ENCODE measurements at regions not wholly inside any gene's neighbourhood (a gene's known extent, or its start where the extent isn't known, plus 50 kb on each side); places are given as distances from the start of the nearest gene placed in this dataset.
"Not testable (repeated sequence)": the region's sequence is repeated elsewhere in the genome, so short reads cannot be mapped to it uniquely, and the experiment has no call there.

GRCh38 chr3:90076136-90076535 lies 968.7 kb downstream of the EPHA3 start:
- Histone ChIP-seq H3K9ac (ENCODE audit: insufficient read length, low read depth) (no peak overlapping the region), H3K9me3 (ENCODE audit: insufficient read depth, low read length) (no peaks in the 10 kb centered on the region; the same call in 1 of the 2 replicates)

GRCh38 chr3:90080988-90081387 lies 973.6 kb downstream of the EPHA3 start:
- TF ChIP-seq ZNF274 (IDR thresholded peaks at IDR 0.05; ENCODE audit: low read depth, low read length) (no peak), SUZ12 (IDR thresholded peaks at IDR 0.05; ENCODE audit: extremely low read depth, insufficient read depth, insufficient read length) (no peak), YY1 (IDR thresholded peaks at IDR 0.05; ENCODE audit: insufficient read depth, insufficient read length) (no peak)

More at GRCh38 chr3:90076136-90076535, 968.7 kb downstream of the EPHA3 start:
- TF ChIP-seq YY1 (IDR thresholded peaks at IDR 0.05; ENCODE audit: insufficient read depth, insufficient read length): no peak
- no peak for TF ChIP-seq SUZ12 (IDR thresholded peaks at IDR 0.05; ENCODE audit: extremely low read depth, insufficient read depth, insufficient read length)
- Histone ChIP-seq H3K4me1 (ENCODE audit: insufficient read depth, insufficient read length) (no peaks in the 10 kb centered on the region), H3K27me3 (ENCODE audit: insufficient read depth, insufficient read length) (no peaks in the 10 kb centered on the region), H3K4me3 (ENCODE audit: insufficient read length, low read depth) (no peak overlapping the region), H3K36me3 (ENCODE audit: insufficient read depth, insufficient read length, low read length) (no peaks in the 10 kb centered on the region)
- DNase-seq (ENCODE audit: low read depth, low spot score): no peak

GRCh38 chr3:90086297-90086696 lies 978.9 kb downstream of the EPHA3 start:
- not testable (repeated sequence) for H3K4me3 ChIP-seq (ENCODE audit: insufficient read length, low read depth); H3K9ac ChIP-seq (ENCODE audit: insufficient read length, low read depth); H3K4me1 ChIP-seq (ENCODE audit: insufficient read depth, insufficient read length); H3K36me3 ChIP-seq (ENCODE audit: insufficient read depth, insufficient read length, low read length); DNase-seq (ENCODE audit: low read depth, low spot score); H3K27me3 ChIP-seq (ENCODE audit: insufficient read depth, insufficient read length); H3K9me3 ChIP-seq (ENCODE audit: insufficient read depth, low read length)

More at GRCh38 chr3:90080988-90081387, 973.6 kb downstream of the EPHA3 start:
- Histone ChIP-seq H3K9me3 (ENCODE audit: insufficient read depth, low read length) (peaks cover 8% of the 10 kb centered on the region; the same call in 1 of the 2 replicates), H3K4me1 (ENCODE audit: insufficient read depth, insufficient read length) (no peaks in the 10 kb centered on the region), H3K9ac (ENCODE audit: insufficient read length, low read depth) (no peak overlapping the region), H3K36me3 (ENCODE audit: insufficient read depth, insufficient read length, low read length) (no peaks in the 10 kb centered on the region), H3K4me3 (ENCODE audit: insufficient read length, low read depth) (no peak overlapping the region), H3K27me3 (ENCODE audit: insufficient read depth, insufficient read length) (no peaks in the 10 kb centered on the region)
- peak; percentile 25 for DNase-seq (ENCODE audit: low read depth, low spot score)

GRCh38 chr3:90087703-90088102 lies 980.3 kb downstream of the EPHA3 start:
- Histone ChIP-seq H3K36me3 (ENCODE audit: insufficient read depth, insufficient read length, low read length) (no peaks in the 10 kb centered on the region), H3K9me3 (ENCODE audit: insufficient read depth, low read length) (no peaks in the 10 kb centered on the region; the same call in 1 of the 2 replicates), H3K27me3 (ENCODE audit: insufficient read depth, insufficient read length) (no peaks in the 10 kb centered on the region), H3K4me3 (ENCODE audit: insufficient read length, low read depth) (no peak overlapping the region), H3K9ac (ENCODE audit: insufficient read length, low read depth) (no peak overlapping the region), H3K4me1 (ENCODE audit: insufficient read depth, insufficient read length) (no peaks in the 10 kb centered on the region)
- no peak for DNase-seq (ENCODE audit: low read depth, low spot score)
- no peak for TF ChIP-seq YY1 (IDR thresholded peaks at IDR 0.05; ENCODE audit: insufficient read depth, insufficient read length)
- no peak for TF ChIP-seq SUZ12 (IDR thresholded peaks at IDR 0.05; ENCODE audit: extremely low read depth, insufficient read depth, insufficient read length)
- no peak for TF ChIP-seq ZNF274 (IDR thresholded peaks at IDR 0.05; ENCODE audit: low read depth, low read length)

- peak; percentile 28 for DNase-seq (ENCODE audit: low read depth, low spot score)
- TF ChIP-seq SUZ12 (IDR thresholded peaks at IDR 0.05; ENCODE audit: extremely low read depth, insufficient read depth, insufficient read length) (no peak), ZNF274 (IDR thresholded peaks at IDR 0.05; ENCODE audit: low read depth, low read length) (no peak), YY1 (IDR thresholded peaks at IDR 0.05; ENCODE audit: insufficient read depth, insufficient read length) (no peak)
- Histone ChIP-seq H3K9ac (ENCODE audit: insufficient read length, low read depth) (no peak overlapping the region), H3K27me3 (ENCODE audit: insufficient read depth, insufficient read length) (no peaks in the 10 kb centered on the region), H3K4me3 (ENCODE audit: insufficient read length, low read depth) (no peak overlapping the region), H3K4me1 (ENCODE audit: insufficient read depth, insufficient read length) (no peaks in the 10 kb centered on the region), H3K9me3 (ENCODE audit: insufficient read depth, low read length) (no peaks in the 10 kb centered on the region), H3K36me3 (ENCODE audit: insufficient read depth, insufficient read length, low read length) (no peaks in the 10 kb centered on the region)
Measured at GRCh38 chr3:90091549-90091948, 984.1 kb downstream of the EPHA3 start.

GRCh38 chr3:90092994-90093393 lies 985.6 kb downstream of the EPHA3 start:
- TF ChIP-seq YY1 (IDR thresholded peaks at IDR 0.05; ENCODE audit: insufficient read depth, insufficient read length) (no peak), ZNF274 (IDR thresholded peaks at IDR 0.05; ENCODE audit: low read depth, low read length) (no peak), SUZ12 (IDR thresholded peaks at IDR 0.05; ENCODE audit: extremely low read depth, insufficient read depth, insufficient read length) (no peak)
- no peak overlapping the region for H3K9ac ChIP-seq (ENCODE audit: insufficient read length, low read depth)
- DNase-seq (ENCODE audit: low read depth, low spot score): no peak
- no peaks in the 10 kb centered on the region for H3K9me3 ChIP-seq (ENCODE audit: insufficient read depth, low read length)
- H3K36me3 ChIP-seq (ENCODE audit: insufficient read depth, insufficient read length, low read length): no peaks in the 10 kb centered on the region
- H3K27me3 ChIP-seq (ENCODE audit: insufficient read depth, insufficient read length): no peaks in the 10 kb centered on the region
- no peak overlapping the region for H3K4me3 ChIP-seq (ENCODE audit: insufficient read length, low read depth)
- H3K4me1 ChIP-seq (ENCODE audit: insufficient read depth, insufficient read length): no peaks in the 10 kb centered on the region

GRCh38 chr3:90095811-90096210 lies 988.4 kb downstream of the EPHA3 start:
- no peaks in the 10 kb centered on the region for H3K36me3 ChIP-seq (ENCODE audit: insufficient read depth, insufficient read length, low read length)
- H3K27me3 ChIP-seq (ENCODE audit: insufficient read depth, insufficient read length): no peaks in the 10 kb centered on the region
- no peaks in the 10 kb centered on the region for H3K4me1 ChIP-seq (ENCODE audit: insufficient read depth, insufficient read length)
- no peak overlapping the region for H3K9ac ChIP-seq (ENCODE audit: insufficient read length, low read depth)
- no peaks in the 10 kb centered on the region for H3K9me3 ChIP-seq (ENCODE audit: insufficient read depth, low read length)
- no peak for DNase-seq (ENCODE audit: low read depth, low spot score)
- TF ChIP-seq ZNF274 (IDR thresholded peaks at IDR 0.05; ENCODE audit: low read depth, low read length) (no peak), SUZ12 (IDR thresholded peaks at IDR 0.05; ENCODE audit: extremely low read depth, insufficient read depth, insufficient read length) (no peak), YY1 (IDR thresholded peaks at IDR 0.05; ENCODE audit: insufficient read depth, insufficient read length) (no peak)
- H3K4me3 ChIP-seq (ENCODE audit: insufficient read length, low read depth): no peak overlapping the region

- no peaks in the 10 kb centered on the region for H3K27me3 ChIP-seq (ENCODE audit: insufficient read depth, insufficient read length)
- no peaks in the 10 kb centered on the region for H3K4me1 ChIP-seq (ENCODE audit: insufficient read depth, insufficient read length)
- no peak for DNase-seq (ENCODE audit: low read depth, low spot score)
- no peak overlapping the region for H3K4me3 ChIP-seq (ENCODE audit: insufficient read length, low read depth)
- TF ChIP-seq SUZ12 (IDR thresholded peaks at IDR 0.05; ENCODE audit: extremely low read depth, insufficient read depth, insufficient read length): no peak
- no peak for TF ChIP-seq YY1 (IDR thresholded peaks at IDR 0.05; ENCODE audit: insufficient read depth, insufficient read length)
- no peak for TF ChIP-seq ZNF274 (IDR thresholded peaks at IDR 0.05; ENCODE audit: low read depth, low read length)
- no peaks in the 10 kb centered on the region for H3K9me3 ChIP-seq (ENCODE audit: insufficient read depth, low read length)
- no peaks in the 10 kb centered on the region for H3K36me3 ChIP-seq (ENCODE audit: insufficient read depth, insufficient read length, low read length)
- no peak overlapping the region for H3K9ac ChIP-seq (ENCODE audit: insufficient read length, low read depth)
Measured at GRCh38 chr3:90099493-90099892, 992.1 kb downstream of the EPHA3 start.
